Activated naive CD4-positive, alpha-beta T cell (primary cell): ENCODE measurements at regions not wholly inside any gene's neighbourhood (a gene's known extent, or its start where the extent isn't known, plus 50 kb on each side); places are given as distances from the start of the nearest gene placed in this dataset.

Source experiments
- DNase-seq, 4 experiments: peaks; one replicate each; lab custom pipeline; 2025; lab: John Stamatoyannopoulos, UW

DNA sequence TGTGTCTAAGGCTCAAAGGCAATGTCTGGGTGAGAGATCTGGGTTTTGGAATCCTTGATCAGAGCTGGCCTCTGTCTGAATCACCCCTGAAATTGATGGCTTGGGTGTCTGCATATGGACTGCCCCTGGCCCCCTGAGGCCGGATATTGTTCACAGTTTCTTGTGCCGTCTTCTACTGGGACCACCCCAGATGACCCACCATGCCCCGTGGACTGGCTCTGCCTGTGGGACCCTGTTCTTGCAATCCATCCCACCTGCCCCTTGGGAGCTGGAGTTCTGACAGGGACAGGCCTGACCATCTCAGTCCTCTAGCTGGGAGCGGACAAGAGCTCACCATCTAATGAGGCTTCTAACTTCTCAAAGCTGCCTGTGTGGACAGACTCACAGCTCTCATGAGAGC is 119.9 kb downstream of the FAM43A start:
- DNase-seq, result no peak

DNA sequence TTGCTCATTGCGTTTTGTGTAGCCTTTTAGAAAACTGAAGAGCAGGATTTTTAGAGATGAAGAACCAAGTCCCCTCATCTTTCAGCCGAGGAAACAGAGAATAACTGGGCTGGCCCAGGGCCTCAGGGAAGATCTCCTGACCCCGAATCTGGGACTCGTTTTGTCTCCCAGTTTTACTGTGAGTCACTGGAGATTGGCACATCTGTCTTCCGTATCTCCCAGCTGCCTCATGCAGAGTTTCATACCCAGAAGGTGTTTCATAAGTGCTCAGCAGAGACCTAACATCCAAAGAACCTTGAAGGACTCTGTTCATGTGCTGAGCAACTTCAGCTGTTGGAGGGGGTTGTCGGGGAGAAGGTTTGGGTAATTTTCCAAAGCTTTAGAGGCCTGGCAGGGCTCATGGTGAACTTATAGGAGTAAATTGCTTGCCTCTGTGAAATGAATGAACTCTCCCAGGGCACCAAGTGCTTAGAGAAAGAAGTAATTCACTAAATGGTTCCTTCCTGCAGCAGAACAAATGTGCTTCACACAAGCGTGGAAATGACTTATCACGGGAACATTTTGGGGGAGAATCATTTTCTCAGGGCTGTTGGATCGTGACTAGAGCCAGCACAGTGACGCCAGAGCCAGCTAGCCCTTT is 121.4 kb downstream of the FAM43A start:
- DNase-seq, result no peak

DNA sequence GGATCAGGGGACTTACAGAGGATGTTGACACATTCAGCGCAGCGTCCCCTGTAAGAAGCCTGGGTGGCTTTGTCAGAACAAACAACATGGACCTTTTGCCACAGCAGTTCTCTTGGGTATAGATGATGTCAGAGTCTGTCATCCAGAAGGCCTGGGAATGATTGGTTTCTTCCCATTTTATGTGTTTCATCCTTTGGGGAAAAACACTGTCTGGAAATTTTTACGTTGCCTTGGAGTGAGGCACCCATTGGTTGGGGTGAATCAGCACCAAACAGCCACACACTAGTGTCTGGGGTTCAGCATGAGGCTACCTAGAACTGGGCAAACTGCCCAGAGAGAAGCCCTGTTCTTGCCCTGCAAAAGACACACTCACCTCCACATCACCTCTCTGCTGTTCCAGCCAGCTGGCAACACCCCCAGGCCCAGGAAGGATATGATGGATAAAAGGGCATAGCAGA is 123.0 kb downstream of the FAM43A start:
- no peak for DNase-seq

DNA sequence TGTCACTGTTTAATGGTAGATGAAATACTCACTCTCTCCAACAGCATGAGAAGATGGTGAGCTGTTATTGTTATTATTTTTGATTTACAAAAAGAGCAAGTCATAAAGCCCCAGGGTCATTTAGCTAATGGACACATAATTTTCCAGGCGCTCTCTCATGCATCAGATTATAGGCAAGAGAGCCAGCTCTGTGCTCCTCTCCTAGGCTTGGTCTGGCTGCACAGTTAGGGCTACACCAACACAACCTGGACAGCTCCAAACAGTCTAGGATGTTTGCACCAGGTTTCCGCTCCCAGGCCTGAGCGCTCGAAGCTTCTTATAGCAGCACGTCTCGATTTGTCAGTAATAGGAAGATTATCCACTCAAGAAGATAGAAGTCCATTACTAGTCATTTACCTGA is 123.7 kb downstream of the FAM43A start:
- DNase-seq, result no peak

DNA sequence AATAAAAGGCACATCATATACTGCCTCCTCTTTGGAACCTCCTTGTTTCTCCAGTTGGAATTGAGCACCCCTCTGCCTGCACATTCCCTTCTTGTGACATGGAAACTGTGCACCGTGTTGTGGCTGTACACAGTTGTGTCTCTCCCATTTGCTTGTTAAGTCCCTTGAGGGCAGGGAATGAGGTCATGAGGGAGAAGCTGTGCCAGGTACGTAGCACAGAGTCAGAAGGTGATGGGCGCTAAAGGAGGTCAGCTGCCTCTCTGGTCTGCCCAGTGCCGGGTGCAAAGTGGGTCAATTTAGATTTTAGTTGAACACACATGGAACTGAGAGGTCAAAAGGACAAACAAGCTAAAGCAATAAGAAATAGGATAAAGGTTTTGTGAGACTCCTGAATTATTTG is 124.4 kb downstream of the FAM43A start:
- no peak for DNase-seq

DNA sequence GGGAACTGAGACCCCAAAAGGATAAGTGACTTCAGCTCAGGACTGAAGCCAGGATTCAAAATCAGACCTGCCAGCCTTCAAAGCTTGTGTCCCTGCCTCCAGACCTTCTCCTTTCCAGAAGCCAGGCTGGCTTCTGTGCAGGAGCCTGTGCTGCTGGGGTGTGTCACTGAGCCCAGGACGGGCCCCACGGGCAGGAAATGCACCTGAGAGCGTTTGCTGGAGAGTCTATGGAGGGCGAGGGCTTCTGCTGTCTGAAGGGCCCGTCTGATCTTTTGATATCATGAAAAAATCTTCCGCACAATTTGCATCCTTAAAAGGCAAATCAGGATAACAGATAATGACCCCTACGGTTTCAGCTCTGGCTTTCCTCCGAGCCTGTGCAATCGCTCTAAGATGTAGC is 125.4 kb downstream of the FAM43A start:
- DNase-seq, result no peak

DNA sequence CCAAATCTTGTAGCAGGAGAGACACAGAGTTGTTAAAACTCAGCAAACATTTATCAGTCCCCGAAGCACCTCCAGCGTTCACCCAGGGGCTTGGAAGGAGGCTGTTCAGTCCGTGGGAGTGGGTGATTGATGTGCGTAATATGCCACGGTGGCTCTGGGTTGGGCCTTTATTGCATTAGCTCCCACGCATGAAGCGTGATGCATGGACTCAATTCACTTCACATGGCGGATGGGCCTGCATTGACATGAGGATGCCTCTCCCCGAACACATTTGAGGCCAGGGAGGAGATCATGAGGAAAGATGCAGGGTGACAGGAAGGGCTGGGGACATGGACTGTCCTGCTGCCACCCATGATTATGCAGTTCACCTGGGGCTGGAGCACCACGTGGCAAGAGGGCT is 126.5 kb downstream of the FAM43A start:
- DNase-seq, result no peak

DNA sequence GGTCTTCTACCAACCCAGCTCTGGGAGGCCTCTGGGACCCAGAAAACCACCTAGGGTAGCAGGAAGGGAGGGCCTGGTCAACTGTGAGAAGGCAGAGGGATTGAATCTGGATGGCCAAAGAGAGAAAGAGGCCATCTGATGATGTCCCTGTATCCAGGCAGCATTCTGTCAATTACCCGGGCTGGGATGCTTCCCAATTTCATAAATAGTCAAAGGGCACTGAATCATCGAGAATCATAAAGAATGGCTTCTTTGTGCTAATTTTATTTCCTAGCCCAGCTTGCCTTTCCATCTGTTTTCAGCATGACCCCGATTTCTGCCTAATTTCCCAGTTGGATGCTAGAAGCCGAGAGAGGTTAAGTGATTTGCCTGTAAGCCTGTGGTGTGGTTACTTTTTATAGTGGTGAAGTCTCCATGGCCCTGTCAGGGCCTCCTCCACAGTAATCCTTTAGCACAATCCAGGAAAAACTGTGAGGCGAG is 129.2 kb downstream of the FAM43A start:
- no peak for DNase-seq

DNA sequence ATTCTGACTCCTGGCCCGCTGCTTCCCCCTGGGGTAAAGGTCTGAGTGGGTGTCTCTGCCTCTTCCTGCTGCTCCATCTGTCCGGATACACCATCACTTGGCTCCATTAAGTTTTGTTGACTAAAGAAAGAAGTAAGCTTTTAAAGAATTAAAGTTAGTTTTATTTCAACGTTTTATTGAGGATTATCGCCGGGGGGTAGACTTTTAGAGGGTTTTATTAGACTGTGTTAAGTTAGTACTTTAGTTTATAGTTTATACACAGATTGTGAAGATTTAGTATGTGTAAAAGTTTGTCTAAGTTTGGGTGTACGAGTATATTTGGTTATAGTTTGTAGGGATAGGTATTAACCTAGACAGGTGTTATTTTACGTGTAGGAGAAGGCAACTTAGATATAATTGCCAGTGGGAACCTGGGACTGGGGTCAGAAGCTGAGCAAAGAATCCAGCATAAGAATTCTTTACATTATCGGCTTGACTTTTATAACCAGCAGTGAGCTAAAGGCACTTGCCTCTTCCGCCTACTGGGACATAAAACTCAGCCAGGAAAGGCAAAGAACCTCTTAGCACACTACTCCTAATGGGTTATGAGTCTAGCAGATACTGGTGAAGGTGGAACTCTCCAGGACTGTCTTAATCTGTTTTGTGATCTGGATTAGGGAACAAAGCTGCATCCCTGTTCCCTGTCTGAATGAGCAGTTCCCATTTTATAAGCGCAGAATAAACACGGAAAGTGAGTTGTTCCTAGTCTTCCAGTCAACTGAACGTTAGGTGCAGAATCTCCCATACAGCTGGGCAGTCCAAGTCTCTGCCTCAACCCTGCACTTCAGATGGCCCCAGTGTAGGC is 131.3 kb downstream of the FAM43A start:
- no peak for DNase-seq

DNA sequence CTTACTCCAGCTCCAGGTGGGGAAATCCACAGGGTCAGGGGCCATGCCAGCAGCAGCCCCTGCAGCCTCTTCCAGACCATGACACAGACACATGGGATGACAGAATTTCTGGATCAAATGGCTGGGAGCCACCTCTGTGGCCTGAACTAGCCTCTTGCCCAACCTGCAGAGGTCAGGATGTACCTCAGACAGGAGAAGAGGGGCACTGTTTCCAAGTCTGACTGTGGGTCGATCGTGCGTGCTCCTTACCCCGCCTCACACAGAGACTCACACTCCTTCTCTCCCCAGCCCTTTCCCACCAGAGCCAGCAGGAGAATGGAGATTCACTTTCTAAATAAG is 131.9 kb downstream of the FAM43A start:
- DNase-seq, result no peak

DNA sequence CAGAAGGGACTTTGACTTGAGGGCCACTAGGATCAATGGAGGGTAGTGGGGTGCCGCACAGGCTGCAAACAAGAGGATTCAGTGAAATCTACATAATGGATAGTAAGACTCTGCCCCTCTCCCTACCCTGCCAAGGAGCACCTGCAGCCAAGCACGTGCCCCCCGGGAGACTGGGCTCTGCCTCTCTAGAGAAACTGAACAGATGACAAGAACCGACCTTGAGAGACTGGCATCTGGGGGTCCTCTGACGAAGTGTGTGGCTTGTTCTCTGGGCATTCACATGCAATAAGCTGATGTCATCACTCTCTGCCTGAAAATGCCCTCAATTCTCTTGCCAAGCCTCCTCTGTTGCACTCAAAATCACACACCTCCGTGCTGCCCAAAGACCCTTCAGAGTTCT is 132.3 kb downstream of the FAM43A start:
- DNase-seq, result no peak

DNA sequence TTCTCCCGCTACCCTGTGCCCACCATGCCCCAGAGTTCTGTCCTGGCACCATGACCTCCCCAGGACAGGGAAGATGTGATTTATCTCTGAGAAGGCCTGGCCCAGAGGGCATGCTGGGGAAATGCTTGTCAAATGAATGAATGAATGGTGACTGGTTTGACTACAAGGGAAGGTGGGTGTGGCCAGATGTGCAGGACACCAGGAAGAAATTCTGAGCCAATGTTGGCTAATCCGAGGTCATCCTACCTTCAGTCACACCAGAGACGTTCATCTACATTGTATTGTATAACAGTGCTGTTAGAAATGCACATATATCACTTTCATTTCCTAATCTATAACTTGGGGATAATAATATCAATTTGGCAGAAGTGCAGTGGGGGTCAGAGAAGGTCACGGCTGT is 138.4 kb downstream of the FAM43A start:
- no peak for DNase-seq

DNA sequence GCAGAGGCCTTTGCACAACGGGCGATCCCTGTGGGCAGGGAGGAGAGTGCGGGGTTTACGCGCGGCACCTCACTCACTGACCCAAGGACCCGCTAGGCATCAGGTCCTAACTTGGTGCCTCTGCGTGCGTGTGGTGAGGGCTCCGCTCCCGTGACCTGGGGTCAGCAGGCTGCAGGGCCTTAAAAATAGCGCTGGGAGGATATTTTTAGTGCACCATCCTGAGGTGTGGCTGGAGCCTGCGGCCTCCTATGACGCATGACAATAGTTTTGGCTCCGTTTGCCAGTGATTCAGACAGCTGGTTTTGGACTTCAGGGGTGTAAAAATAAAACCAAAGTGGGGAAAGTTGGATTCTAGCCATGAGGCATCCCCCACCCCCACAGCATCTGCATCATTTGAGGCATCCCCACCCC is 139.0 kb downstream of the FAM43A start:
- no peak for DNase-seq

DNA sequence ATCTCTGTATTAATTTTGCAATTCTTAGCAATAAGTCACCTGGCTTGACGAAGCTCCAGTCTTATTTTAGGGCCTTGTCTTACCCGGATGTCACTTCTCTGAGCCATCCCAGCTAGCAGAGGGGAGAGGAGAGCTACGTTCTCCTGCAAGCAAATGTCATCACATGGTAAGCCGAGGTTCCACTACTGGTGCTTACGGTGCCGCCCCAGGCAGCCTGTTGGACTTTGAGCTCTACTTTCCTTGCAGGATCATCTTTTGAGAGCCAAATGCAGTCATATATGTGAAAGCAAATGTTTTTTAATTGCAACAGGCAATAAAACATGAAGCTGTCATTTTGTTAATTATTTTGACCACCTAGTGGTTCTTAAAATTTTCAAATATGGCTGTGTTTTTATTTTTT is 140.9 kb downstream of the FAM43A start:
- no peak for DNase-seq

DNA sequence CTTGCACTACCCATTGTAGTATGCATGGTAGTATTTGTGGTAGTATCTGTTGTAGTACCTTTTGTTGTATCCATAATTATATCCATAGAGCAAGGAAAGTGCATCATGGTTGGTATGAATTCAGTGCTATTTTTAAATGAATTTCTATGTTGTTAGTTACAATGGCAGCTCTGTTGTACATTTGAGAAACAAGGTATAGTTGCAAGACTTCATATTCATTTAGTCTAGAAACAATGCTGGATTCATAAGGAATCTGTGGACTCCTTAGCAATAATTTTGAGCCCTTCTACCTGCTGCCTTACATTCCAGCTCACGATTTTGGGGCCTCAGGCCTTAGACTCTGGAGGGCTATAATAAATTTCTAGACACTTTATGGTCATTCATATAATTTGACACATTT is 141.8 kb downstream of the FAM43A start:
- no peak for DNase-seq

DNA sequence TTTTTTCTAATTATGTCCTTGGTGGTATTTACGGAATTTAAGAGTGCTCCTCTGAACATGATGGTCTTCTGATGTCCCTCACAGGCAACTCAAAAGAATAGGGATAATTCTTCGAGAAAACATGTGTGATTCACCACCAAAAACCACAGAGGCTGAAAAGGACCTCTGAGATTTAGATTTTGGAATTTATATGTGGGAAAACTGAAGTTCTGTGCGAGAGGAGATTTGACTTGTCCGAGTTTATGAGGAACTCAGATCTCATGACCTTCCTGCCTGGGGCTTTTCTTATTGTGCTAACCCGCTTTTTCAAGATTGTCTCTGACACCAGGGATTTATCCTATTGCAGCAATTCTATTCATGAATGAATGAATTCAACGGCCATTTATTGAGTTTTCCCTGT is 142.4 kb downstream of the FAM43A start:
- DNase-seq, result no peak

DNA sequence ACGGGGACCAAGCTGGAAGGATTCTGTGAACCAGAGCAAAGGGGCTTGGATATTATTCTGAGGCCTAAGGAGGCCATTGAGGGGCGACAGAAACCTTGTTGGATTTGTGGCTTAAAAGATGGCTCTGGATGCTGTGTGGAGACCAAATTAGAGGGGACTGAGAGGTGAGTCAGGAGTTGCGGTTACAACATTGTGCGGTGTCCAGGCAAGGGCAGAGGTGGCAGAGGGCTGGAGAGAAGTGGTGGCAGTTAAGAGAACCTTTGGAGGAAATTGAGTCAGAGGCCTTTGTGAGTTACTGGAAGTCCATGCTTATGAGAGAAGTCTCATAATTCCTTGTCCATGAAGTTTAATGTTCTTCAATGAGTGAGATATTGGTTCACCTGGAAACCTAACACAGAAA is 143.2 kb downstream of the FAM43A start:
- no peak for DNase-seq

DNA sequence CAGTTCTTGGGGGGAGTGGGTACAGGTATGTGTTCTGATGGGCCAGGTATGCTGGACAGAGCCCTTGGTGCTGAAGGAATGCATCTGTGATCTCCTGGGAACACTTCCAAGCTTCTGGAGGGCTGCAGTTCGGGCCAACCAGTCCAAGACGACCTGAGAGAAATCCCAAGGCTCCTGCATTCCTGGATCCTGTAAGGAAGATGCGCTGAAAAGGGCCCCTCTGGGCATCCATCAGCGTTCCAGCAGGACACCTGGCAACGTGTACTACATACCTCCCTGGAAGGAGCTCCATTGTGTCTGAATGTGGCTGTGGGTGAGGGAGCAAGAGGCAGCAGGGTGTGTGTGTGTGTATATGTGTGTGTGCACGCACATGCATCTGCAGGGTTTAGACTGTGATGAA is 144.7 kb downstream of the FAM43A start:
- no peak for DNase-seq

DNA sequence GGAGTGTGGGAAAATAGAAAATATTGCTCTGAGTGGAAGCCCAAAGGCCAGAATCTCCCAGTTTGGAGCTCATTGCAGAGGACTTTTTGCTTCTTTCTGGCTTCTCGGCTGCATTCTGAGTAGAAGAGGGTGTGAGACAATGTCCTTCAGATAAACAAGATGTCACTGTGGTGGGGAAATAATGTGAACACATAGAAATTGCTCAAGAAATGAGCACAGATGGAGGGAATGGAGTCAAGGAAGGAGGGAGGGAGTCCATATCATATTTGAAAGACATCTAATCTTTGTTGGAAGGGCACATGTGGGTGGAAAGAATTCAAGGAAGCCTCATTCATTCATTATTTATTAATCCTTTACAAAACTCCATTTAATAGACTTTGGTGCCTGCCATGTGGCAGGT is 145.3 kb downstream of the FAM43A start:
- DNase-seq, result no peak

DNA sequence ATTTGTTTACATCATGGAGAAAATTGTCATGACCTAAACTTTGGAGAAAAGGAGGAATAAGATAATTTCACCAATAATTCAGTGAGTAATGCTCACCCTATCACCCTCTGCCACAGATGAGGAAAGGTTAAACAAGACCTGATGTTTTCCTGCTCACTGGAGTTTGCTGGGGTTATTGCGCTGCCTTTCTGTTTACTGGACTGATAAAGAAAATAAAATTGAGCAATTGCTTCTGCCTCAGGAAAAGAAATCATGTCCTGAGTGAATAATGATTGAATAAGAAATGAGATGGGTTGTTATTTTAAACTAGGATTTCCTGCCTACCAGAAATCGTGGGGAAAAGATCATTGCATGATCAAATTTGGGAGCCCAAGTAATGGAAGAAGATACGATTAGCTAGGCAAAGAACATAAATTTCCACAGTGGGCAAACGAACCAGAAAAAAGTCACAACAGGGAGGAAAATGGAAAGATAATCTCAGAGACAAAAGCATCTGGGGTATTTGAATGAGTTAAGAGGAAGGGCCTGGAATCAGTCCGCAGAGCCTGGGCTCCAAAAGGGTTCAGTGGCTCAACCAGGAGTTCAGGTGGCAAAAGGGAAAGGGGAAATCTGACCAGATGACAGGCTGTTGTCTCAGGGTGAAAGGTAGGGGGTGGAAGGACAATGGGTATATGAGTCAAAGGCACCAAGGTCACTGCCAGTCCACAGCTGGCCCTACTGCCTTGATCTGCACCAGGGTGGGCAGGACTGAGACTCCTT is 146.8 kb downstream of the FAM43A start:
- DNase-seq, result no peak

DNA sequence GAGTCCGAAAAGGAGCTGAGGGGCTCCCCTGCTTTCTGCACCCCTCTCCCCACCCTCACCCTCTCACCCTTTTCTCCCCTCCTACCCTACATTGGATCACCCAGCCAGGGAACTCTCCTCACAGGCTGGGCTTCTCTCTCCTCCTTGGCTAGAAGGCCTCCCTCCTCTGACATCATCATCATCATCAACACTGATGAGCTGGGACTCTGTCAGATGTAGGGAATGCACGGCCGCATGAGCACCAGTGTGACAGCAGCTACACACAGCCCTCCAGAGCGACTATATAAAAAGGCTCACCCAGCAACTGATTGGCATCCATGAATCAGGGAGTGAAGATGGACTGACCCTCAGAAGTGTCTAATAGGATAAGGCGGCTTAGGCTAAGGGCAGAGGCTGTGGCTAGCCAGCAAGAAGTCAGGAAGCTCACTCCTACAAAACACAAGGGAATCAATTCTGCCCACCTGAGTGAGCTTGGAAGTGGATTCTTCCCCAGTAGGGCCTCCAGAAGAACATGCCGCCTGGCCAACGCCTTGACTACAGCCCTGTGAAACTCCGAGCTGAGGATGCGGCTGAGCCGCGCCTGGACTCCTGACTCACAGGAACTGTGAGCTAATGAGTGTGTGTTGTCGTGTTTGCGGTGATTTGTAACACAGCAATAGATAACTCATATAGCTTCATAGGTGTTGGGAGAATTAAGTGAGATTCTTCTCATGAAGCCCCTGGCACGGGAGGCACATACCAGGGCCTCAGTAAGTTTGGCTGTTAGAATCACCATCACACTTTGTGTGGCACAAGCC is 147.6 kb downstream of the FAM43A start:
- DNase-seq, result no peak

DNA sequence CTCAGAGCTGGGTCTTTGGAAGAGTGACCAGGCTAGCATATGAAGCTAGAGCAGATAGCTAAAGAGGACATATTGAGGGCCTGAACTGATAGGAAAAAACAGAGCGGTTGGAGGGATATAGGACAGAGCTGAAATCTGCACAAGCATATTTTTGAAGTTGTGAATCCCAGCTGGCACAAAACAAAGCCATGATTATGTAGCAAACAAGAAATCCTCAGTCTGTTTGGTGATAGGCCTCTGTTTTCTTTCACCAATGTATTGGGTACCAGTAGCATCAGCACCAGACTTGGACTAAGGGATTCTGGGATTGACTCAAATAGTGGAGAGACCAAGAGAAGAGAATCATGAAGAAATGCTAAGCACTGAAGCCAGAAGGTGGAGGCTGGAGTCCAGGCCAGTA is 151.0 kb downstream of the FAM43A start:
- no peak for DNase-seq
